ENCODE measurements at regions not wholly inside any gene's neighbourhood (a gene's known extent, or its start where the extent isn't known, plus 50 kb on each side); places are given as distances from the start of the nearest gene placed in this dataset.

DNA sequence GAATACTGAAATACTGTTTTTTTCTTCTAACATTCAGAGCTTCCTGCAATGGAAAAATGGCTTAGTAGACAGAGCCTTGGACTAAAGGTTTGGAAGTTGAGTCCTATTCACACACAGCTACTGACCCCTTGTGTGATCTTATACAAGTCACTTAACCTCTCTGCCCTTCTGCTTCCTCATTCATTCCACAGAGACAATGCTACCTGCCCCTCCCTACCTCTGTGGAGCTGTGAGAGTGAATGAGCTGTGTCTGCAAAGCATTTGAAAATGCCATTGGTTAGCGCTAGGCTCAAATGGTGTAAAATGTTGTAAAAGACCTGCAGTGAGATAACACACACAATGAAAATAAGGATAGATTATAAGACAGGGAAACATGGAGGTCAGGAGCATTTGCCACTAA is 214.4 kb downstream of the BARHL2 start:
- Histone ChIP-seq H3K36me3 (no peaks in the 10 kb centered on the region), H3K4me1 (replicated peaks) (no peaks in the 10 kb centered on the region), H3K27me3 (replicated peaks) (no peaks in the 10 kb centered on the region), H3K9me3 (replicated peaks) (no peaks in the 10 kb centered on the region), H3K4me3 (no peak overlapping the region), H3K27ac (no peak overlapping the region)
- no peak for DNase-seq (ENCODE audit: low read depth in 1 of 2, low spot score in 2 of 2)

GRCh38 chr1:90502194-90502593 is 214.9 kb downstream of the BARHL2 start:
- Histone ChIP-seq H3K36me3 (no peaks in the 10 kb centered on the region), H3K27ac (no peak overlapping the region), H3K4me1 (replicated peaks) (no peaks in the 10 kb centered on the region), H3K4me3 (no peak overlapping the region), H3K27me3 (replicated peaks) (no peaks in the 10 kb centered on the region), H3K9me3 (replicated peaks) (no peaks in the 10 kb centered on the region)
- DNase-seq (ENCODE audit: low read depth in 1 of 2, low spot score in 2 of 2): no peak

- no peaks in the 10 kb centered on the region for H3K4me1 ChIP-seq (replicated peaks)
- no peak overlapping the region for H3K27ac ChIP-seq
- H3K27me3 ChIP-seq (replicated peaks): no peaks in the 10 kb centered on the region
- no peaks in the 10 kb centered on the region for H3K36me3 ChIP-seq
- H3K9me3 ChIP-seq (replicated peaks): no peaks in the 10 kb centered on the region
- H3K4me3 ChIP-seq: no peak overlapping the region
- DNase-seq (ENCODE audit: low read depth in 1 of 2, low spot score in 2 of 2): no peak
Measured at GRCh38 chr1:90501281-90501680, 215.8 kb downstream of the BARHL2 start.

DNA sequence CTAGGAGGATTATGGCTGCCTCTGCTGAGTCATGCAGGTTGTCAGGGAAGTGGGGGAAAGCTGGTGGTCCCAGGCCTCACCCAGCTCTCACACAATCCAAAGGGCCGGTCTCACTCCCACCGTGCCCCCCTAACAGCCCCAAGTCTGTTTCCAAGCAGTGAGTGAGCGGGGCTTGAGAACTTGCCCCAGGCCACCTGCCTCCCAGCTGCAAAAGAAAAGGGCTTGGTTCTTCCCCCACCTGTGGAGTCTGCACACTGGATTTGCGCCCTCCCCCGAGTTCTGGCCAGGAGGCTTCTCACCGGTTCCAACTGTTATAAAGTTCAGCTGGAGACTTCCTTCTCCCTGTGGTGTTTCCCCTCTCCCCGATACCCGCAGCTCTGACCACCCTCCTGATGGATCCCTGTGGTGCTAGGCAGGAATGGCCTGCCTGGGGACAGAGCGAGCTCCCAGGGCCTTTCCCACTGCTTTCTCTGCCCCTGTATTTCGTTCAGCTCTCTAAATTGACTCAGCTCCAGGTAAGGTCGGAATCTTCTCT is 222.3 kb downstream of the BARHL2 start:
- Histone ChIP-seq H3K27ac (no peak overlapping the region), H3K36me3 (no peaks in the 10 kb centered on the region), H3K4me1 (replicated peaks) (no peaks in the 10 kb centered on the region), H3K9me3 (replicated peaks) (no peaks in the 10 kb centered on the region), H3K4me3 (no peak overlapping the region), H3K27me3 (replicated peaks) (0 out of 2 replicates have a peak, but pooled peaks cover 3% of the 10 kb centered on the region)
- no peak for DNase-seq (ENCODE audit: low read depth in 1 of 2, low spot score in 2 of 2)

GRCh38 chr1:90488451-90488850 is 228.7 kb downstream of the BARHL2 start:
- DNase-seq (ENCODE audit: low read depth in 1 of 2, low spot score in 2 of 2): peak in 1 of 2 experiments; percentile 10
- H3K4me3 ChIP-seq: no peak overlapping the region
- H3K36me3 ChIP-seq: no peaks in the 10 kb centered on the region
- H3K27ac ChIP-seq: no peak overlapping the region
- no peaks in the 10 kb centered on the region for H3K9me3 ChIP-seq (replicated peaks)
- H3K4me1 ChIP-seq (replicated peaks): no peaks in the 10 kb centered on the region
- no peaks in the 10 kb centered on the region for H3K27me3 ChIP-seq (replicated peaks)

DNA sequence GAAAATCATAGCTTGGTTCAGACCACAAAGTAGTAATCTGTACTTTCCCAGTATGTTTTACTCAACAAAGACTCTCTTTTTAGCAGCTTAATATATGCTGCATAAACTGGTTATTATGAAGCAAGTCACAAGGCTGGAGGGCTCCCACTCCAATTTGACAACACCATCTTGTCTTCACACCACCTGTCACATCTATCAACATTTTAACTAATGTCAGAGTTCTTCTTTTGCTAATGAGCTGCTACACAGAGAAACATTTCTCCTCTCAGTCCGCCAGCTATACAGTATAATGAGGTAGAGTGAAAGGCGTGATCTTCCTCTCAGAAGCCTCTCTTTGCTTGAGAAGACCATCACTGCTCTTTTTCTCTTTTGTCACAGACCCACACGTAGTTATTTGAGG is 230.1 kb downstream of the BARHL2 start:
- H3K27ac ChIP-seq: no peak overlapping the region
- no peak overlapping the region for H3K4me3 ChIP-seq
- no peaks in the 10 kb centered on the region for H3K36me3 ChIP-seq
- H3K9me3 ChIP-seq (replicated peaks): no peaks in the 10 kb centered on the region
- H3K4me1 ChIP-seq (replicated peaks): no peaks in the 10 kb centered on the region
- no peak for DNase-seq (ENCODE audit: low read depth in 1 of 2, low spot score in 2 of 2)
- no peaks in the 10 kb centered on the region for H3K27me3 ChIP-seq (replicated peaks)

- Histone ChIP-seq H3K4me1 (replicated peaks) (no peaks in the 10 kb centered on the region), H3K4me3 (no peak overlapping the region), H3K9me3 (replicated peaks) (no peaks in the 10 kb centered on the region), H3K27me3 (replicated peaks) (no peaks in the 10 kb centered on the region), H3K27ac (no peak overlapping the region), H3K36me3 (no peaks in the 10 kb centered on the region)
- DNase-seq (ENCODE audit: low read depth in 1 of 2, low spot score in 2 of 2): no peak
Measured at GRCh38 chr1:90486134-90486824, 230.8 kb downstream of the BARHL2 start.

- no peaks in the 10 kb centered on the region for H3K36me3 ChIP-seq
- no peaks in the 10 kb centered on the region for H3K27me3 ChIP-seq (replicated peaks)
- H3K4me3 ChIP-seq: no peak overlapping the region
- no peaks in the 10 kb centered on the region for H3K4me1 ChIP-seq (replicated peaks)
- H3K27ac ChIP-seq: no peak overlapping the region
- no peaks in the 10 kb centered on the region for H3K9me3 ChIP-seq (replicated peaks)
- no peak for DNase-seq (ENCODE audit: low read depth in 1 of 2, low spot score in 2 of 2)
Measured at GRCh38 chr1:90480271-90480835, 236.7 kb downstream of the BARHL2 start.

- Histone ChIP-seq H3K27ac (no peak overlapping the region), H3K4me3 (no peak overlapping the region), H3K4me1 (replicated peaks) (no peaks in the 10 kb centered on the region), H3K36me3 (no peaks in the 10 kb centered on the region), H3K9me3 (replicated peaks) (no peaks in the 10 kb centered on the region), H3K27me3 (replicated peaks) (peaks cover under 1% of the 10 kb centered on the region)
- DNase-seq (ENCODE audit: low read depth in 1 of 2, low spot score in 2 of 2): no peak
Measured at GRCh38 chr1:90476994-90477393, 240.1 kb downstream of the BARHL2 start.

- Histone ChIP-seq H3K36me3 (no peaks in the 10 kb centered on the region), H3K4me1 (replicated peaks) (no peaks in the 10 kb centered on the region), H3K4me3 (no peak overlapping the region), H3K9me3 (replicated peaks) (no peaks in the 10 kb centered on the region), H3K27ac (no peak overlapping the region), H3K27me3 (replicated peaks) (peaks cover 5% of the 10 kb centered on the region)
- DNase-seq (ENCODE audit: low read depth in 1 of 2, low spot score in 2 of 2): no peak
Measured at GRCh38 chr1:90476411-90476810, 240.7 kb downstream of the BARHL2 start.

DNA sequence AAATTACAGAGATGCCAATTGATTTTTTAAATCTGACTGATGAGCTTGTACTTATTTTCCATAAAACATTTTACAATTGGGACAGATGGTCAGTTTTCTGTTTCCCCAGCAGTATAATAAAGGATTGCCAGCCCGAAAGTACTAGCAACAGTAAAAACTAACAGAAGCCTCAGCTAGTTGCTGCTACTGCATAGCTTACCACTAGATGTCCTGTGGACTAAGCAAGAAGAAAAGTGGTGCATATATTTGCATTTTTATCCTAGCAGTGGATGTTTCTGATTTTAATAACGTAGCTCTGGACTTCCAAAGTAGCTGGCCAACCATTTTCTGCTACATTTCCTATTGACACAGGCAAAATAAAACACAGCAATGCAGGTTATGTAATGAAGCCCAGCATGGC is 241.5 kb downstream of the BARHL2 start:
- no peaks in the 10 kb centered on the region for H3K4me1 ChIP-seq (replicated peaks)
- peaks cover 5% of the 10 kb centered on the region for H3K27me3 ChIP-seq (replicated peaks)
- H3K27ac ChIP-seq: no peak overlapping the region
- no peaks in the 10 kb centered on the region for H3K36me3 ChIP-seq
- no peaks in the 10 kb centered on the region for H3K9me3 ChIP-seq (replicated peaks)
- DNase-seq (ENCODE audit: low read depth in 1 of 2, low spot score in 2 of 2): no peak
- no peak overlapping the region for H3K4me3 ChIP-seq

DNA sequence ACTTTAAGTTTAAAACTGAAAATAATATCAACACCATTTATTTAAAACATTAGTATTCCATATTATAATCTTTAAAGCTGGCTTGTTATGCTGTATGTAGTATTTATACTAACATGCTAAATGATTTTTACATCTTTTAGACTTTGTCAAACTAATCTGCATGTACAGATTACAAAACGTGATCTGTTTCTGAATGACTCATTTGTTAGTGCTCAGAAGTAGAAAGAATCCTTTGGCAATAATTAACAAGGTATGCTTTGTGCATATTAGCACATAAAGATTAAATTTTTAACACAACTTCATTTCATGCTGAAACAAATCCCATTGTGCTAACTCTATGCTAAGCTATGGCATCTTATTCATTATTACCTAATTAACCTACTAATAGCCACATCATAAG is 242.4 kb downstream of the BARHL2 start:
- Histone ChIP-seq H3K27me3 (replicated peaks) (peaks cover 5% of the 10 kb centered on the region), H3K4me3 (no peak overlapping the region), H3K27ac (no peak overlapping the region), H3K36me3 (no peaks in the 10 kb centered on the region), H3K9me3 (replicated peaks) (no peaks in the 10 kb centered on the region), H3K4me1 (replicated peaks) (no peaks in the 10 kb centered on the region)
- DNase-seq (ENCODE audit: low read depth in 1 of 2, low spot score in 2 of 2): no peak

GRCh38 chr1:90474158-90474557 is 242.9 kb downstream of the BARHL2 start:
- Histone ChIP-seq H3K9me3 (replicated peaks) (no peaks in the 10 kb centered on the region), H3K4me3 (no peak overlapping the region), H3K36me3 (no peaks in the 10 kb centered on the region), H3K4me1 (replicated peaks) (no peaks in the 10 kb centered on the region), H3K27ac (no peak overlapping the region), H3K27me3 (replicated peaks) (peaks cover 5% of the 10 kb centered on the region)
- DNase-seq (ENCODE audit: low read depth in 1 of 2, low spot score in 2 of 2): no peak

DNA sequence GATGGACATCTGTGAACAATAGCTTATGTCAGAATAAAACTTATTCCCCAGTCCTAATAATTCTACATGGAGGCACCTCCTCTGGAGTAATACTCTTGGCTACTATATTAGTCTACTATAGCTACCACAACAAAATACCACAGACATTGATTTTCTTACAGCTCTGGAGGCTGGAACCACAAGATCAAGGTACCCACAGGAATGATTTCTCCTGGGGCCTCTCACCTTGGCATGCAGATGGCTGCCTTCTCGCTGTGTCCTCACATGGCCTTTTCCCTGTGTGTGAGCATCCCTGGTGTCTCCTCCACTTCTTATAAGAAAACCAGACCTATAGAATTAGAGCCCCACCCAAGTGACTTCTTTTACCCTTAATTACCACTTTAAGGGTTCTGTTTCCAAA is 244.3 kb downstream of the BARHL2 start:
- Histone ChIP-seq H3K27me3 (replicated peaks) (peaks cover 5% of the 10 kb centered on the region), H3K4me3 (no peak overlapping the region), H3K4me1 (replicated peaks) (no peaks in the 10 kb centered on the region), H3K27ac (no peak overlapping the region), H3K36me3 (no peaks in the 10 kb centered on the region), H3K9me3 (replicated peaks) (no peaks in the 10 kb centered on the region)
- DNase-seq (ENCODE audit: low read depth in 1 of 2, low spot score in 2 of 2): no peak

All from SJSA1 (cell line).